ENCODE measurements at regions not wholly inside any gene's neighbourhood (a gene's known extent, or its start where the extent isn't known, plus 50 kb on each side); places are given as distances from the start of the nearest gene placed in this dataset.

- intact Hi-C loops (cut with DNase I): no loop called here
- H3K4me3 ChIP-seq: no peak overlapping the region
- peaks cover 0 to 15% (median 4%) of the 10 kb centered on the region in 4 donors for H3K4me1 ChIP-seq
- no peak for DNase-seq (ENCODE audit: extremely low spot score)
- no peak for TF ChIP-seq CTCF (IDR thresholded peaks at IDR 0.05)
- TF ChIP-seq POLR2AphosphoS5 (IDR thresholded peaks at IDR 0.05): peak in 1 of 2 donors; percentile 54
- 34% methylated on average over 2 of the region's 2 CpGs for WGBS
- peaks cover 0 to 15% (median 0%) of the 10 kb centered on the region in 4 donors for H3K27me3 ChIP-seq
- H3K36me3 ChIP-seq: no peaks in the 10 kb centered on the region
- H3K9me3 ChIP-seq: no peaks in the 10 kb centered on the region
- no peak overlapping the region for H3K27ac ChIP-seq (replicated peaks in 1 of 4)
Observed at GRCh38 chr14:25140411-25140810, 90.5 kb upstream of the STXBP6 start.

- H3K4me1 ChIP-seq: peaks cover 7 to 25% (median 12%) of the 10 kb centered on the region in 4 donors
- intact Hi-C loops (cut with DNase I): no loop called here
- H3K9me3 ChIP-seq: no peaks in the 10 kb centered on the region
- H3K27ac ChIP-seq (replicated peaks in 1 of 4): no peak overlapping the region
- TF ChIP-seq POLR2AphosphoS5 (IDR thresholded peaks at IDR 0.05) (no peak), POLR2A (IDR thresholded peaks at IDR 0.05; ENCODE audit: low read depth) (no peak), EP300 (IDR thresholded peaks at IDR 0.05) (no peak), CTCF (IDR thresholded peaks at IDR 0.05) (no peak)
- 89% methylated on average over 5 of the region's 5 CpGs for whole genome bisulfite sequencing
- no peak overlapping the region for H3K4me3 ChIP-seq
- no peak for DNase-seq (ENCODE audit: extremely low spot score)
- H3K36me3 ChIP-seq: no peaks in the 10 kb centered on the region
- H3K27me3 ChIP-seq: peaks cover 0 to 22% (median 0%) of the 10 kb centered on the region in 4 donors
Observed at GRCh38 chr14:25136811-25137210, 86.9 kb upstream of the STXBP6 start.

- intact Hi-C loops (cut with DNase I): loop anchor here (5.0 kb wide), 1 partner anchor 82 kb away; the partner anchor contains the start of gene STXBP6
Observed at GRCh38 chr14:25134184-25134583, 84.2 kb upstream of the STXBP6 start.

GRCh38 chr14:25132732-25133422 lies 82.9 kb upstream of the STXBP6 start:
- TF ChIP-seq CTCF (IDR thresholded peaks at IDR 0.05) (peak; percentile 85 to 92 (median 90)), POLR2A (IDR thresholded peaks at IDR 0.05; ENCODE audit: low read depth) (no peak), EP300 (IDR thresholded peaks at IDR 0.05) (no peak), POLR2AphosphoS5 (IDR thresholded peaks at IDR 0.05) (peak in 1 of 2 donors; percentile 48)
- Histone ChIP-seq H3K27me3 (peaks cover 0 to 22% (median 0%) of the 10 kb centered on the region in 4 donors), H3K9me3 (no peaks in the 10 kb centered on the region), H3K36me3 (no peaks in the 10 kb centered on the region), H3K27ac (replicated peaks in 1 of 4) (no peak overlapping the region), H3K4me3 (peak overlapping the region in 1 of 4 donors; percentile 23), H3K4me1 (peaks cover 7 to 10% (median 8%) of the 10 kb centered on the region in 4 donors)
- DNase-seq (ENCODE audit: extremely low spot score): no peak
- intact Hi-C loops (cut with DNase I): loop anchor here (2.0 to 5.0 kb wide), 3 partner anchors 81 to 398 kb away; partner anchors contain the start of gene STXBP6
- 25% methylated on average over 20 of the region's 20 CpGs for WGBS

More at GRCh38 chr14:25134184-25134583, 84.2 kb upstream of the STXBP6 start:
- Histone ChIP-seq H3K4me3 (no peak overlapping the region), H3K4me1 (peaks cover 7 to 10% (median 8%) of the 10 kb centered on the region in 4 donors), H3K9me3 (no peaks in the 10 kb centered on the region), H3K36me3 (no peaks in the 10 kb centered on the region), H3K27me3 (peaks cover 0 to 22% (median 0%) of the 10 kb centered on the region in 4 donors), H3K27ac (replicated peaks in 1 of 4) (no peak overlapping the region)
- no peak for TF ChIP-seq CTCF (IDR thresholded peaks at IDR 0.05)
- TF ChIP-seq POLR2A (IDR thresholded peaks at IDR 0.05; ENCODE audit: low read depth): no peak
- TF ChIP-seq EP300 (IDR thresholded peaks at IDR 0.05): no peak
- no peak for TF ChIP-seq POLR2AphosphoS5 (IDR thresholded peaks at IDR 0.05)
- no peak for DNase-seq (ENCODE audit: extremely low spot score)
- 71% methylated on average over 5 of the region's 5 CpGs for WGBS

Measured in esophagus muscularis mucosa (tissue), 4 donors.